ENCODE measurements at regions not wholly inside any gene's neighbourhood (a gene's known extent, or its start where the extent isn't known, plus 50 kb on each side); places are given as distances from the start of the nearest gene placed in this dataset.

DNA sequence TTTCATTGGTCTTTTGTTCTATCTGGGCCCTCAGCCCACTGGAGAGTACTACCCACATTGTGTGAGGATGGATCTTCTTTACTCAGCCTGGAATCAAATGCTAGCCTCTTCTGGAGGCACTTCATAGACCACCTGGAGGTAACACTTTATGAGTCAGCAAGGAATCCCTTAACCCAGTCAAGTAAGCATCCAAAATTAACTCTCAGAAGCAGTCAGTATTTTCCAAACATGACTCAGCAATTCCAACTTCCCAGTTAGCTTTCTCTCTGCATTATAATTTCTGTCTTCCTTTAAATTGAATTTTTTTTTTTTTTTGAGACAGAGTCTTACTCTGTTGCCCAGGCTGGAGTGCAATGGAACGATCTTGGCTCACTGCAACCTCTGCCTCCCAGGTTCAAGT lies 142.7 kb downstream of the ACKR3 start:
- Histone ChIP-seq H3K4me1 (ENCODE audit: control insufficient read depth, low read depth, low read length) (peaks cover 4% of the 10 kb centered on the region), H3K27ac (ENCODE audit: low read length) (no peak overlapping the region), H3K36me3 (ENCODE audit: control insufficient read depth, low read depth, low read length) (no peaks in the 10 kb centered on the region), H3K4me3 (ENCODE audit: low read length) (no peak overlapping the region), H3K27me3 (ENCODE audit: control insufficient read depth, insufficient read depth, low read length) (no peaks in the 10 kb centered on the region), H3K9ac (ENCODE audit: low read length) (no peak overlapping the region), H3K9me3 (ENCODE audit: control insufficient read depth, low read depth, low read length) (no peaks in the 10 kb centered on the region)

DNA sequence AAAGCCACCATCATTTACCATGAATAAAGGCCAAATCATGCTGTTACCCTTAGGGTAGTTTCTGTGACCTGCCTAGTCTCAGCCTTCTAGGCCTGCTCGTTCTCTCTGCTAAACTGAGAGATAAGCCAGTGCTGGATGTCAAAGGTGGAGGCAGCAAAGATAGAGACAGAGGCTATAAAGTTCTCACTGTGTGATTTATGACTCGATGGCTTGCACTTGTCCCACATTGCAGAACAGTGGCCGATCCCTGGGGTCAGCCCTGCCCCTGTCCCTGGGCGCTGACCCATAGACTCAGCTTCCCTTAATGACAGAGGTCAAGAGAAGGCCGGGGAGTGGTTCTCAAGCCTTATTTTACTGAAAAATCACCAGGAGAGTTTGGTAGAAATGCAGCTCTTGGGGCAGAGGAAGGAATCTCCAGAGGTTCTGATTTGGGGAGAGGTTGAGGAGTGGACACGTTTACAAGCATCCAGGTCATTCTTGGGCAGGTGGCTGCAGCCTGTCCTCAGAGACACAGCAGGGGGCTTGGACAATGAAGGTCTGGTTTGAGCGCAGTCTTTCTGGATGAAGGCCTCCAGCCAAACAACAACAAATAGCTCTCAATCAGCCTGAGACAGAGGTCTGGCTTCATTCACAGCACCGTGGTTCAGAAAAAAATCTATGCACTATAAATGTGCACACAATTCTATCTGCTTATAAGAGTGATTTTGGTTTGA lies 143.5 kb downstream of the ACKR3 start:
- Histone ChIP-seq H3K27me3 (ENCODE audit: control insufficient read depth, insufficient read depth, low read length) (no peaks in the 10 kb centered on the region), H3K9ac (ENCODE audit: low read length) (no peak overlapping the region), H3K27ac (ENCODE audit: low read length) (no peak overlapping the region), H3K36me3 (ENCODE audit: control insufficient read depth, low read depth, low read length) (no peaks in the 10 kb centered on the region), H3K4me3 (ENCODE audit: low read length) (no peak overlapping the region), H3K9me3 (ENCODE audit: control insufficient read depth, low read depth, low read length) (no peaks in the 10 kb centered on the region), H3K4me1 (ENCODE audit: control insufficient read depth, low read depth, low read length) (peaks cover 4% of the 10 kb centered on the region)

DNA sequence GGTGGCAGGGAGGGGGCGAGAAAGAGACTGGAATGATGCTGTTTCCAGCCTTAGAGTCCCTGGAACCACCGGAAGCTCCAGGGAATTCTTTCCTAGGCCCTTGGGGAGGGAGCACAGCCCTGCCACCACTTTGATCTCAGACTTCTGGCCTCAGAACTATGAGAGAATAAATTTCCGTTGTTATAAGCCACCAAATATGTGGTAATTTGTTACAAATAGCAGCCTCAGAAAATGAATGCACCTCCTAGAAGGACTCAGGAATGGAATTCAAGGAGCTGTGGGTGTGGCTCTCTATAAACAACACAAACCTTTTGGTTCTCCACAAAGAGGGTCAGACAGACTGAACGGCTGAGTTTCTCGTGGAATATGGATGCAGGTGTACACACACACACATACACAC lies 144.5 kb downstream of the ACKR3 start:
- H3K9ac ChIP-seq (ENCODE audit: low read length) = no peak overlapping the region
- H3K36me3 ChIP-seq (ENCODE audit: control insufficient read depth, low read depth, low read length) = no peaks in the 10 kb centered on the region

DNA sequence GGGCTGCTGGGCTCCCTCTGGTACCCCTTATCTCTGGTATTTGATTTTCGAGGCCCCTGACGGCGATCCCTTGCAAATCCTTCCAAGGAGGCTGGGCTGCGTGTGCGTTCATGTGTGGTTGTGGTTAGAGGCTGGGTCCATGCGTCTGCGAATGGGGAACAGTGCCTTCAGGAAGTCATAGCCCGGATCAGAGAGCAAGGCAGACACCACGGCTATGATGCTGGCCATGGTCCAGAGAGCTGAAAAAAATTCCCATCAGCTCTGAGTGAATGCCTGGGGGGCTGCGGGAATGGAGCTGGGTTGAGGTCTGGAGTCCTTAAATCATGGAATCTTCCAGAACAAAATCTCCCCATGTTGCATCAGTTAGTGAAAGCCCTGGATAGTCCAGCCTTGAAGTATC lies 145.5 kb downstream of the ACKR3 start:
- H3K4me3 ChIP-seq (ENCODE audit: low read length) = no peak overlapping the region
- H3K9me3 ChIP-seq (ENCODE audit: control insufficient read depth, low read depth, low read length) = no peaks in the 10 kb centered on the region
- peaks cover 4% of the 10 kb centered on the region for H3K4me1 ChIP-seq (ENCODE audit: control insufficient read depth, low read depth, low read length)
- no peaks in the 10 kb centered on the region for H3K27me3 ChIP-seq (ENCODE audit: control insufficient read depth, insufficient read depth, low read length)
- no peak overlapping the region for H3K27ac ChIP-seq (ENCODE audit: low read length)
- no peak overlapping the region for H3K9ac ChIP-seq (ENCODE audit: low read length)
- H3K36me3 ChIP-seq (ENCODE audit: control insufficient read depth, low read depth, low read length) = no peaks in the 10 kb centered on the region

More for the DNA sequence above, 144.5 kb downstream of the ACKR3 start:
- Histone ChIP-seq H3K4me3 (ENCODE audit: low read length) (no peak overlapping the region), H3K27me3 (ENCODE audit: control insufficient read depth, insufficient read depth, low read length) (no peaks in the 10 kb centered on the region), H3K27ac (ENCODE audit: low read length) (no peak overlapping the region), H3K9me3 (ENCODE audit: control insufficient read depth, low read depth, low read length) (no peaks in the 10 kb centered on the region), H3K4me1 (ENCODE audit: control insufficient read depth, low read depth, low read length) (peaks cover 4% of the 10 kb centered on the region)

DNA sequence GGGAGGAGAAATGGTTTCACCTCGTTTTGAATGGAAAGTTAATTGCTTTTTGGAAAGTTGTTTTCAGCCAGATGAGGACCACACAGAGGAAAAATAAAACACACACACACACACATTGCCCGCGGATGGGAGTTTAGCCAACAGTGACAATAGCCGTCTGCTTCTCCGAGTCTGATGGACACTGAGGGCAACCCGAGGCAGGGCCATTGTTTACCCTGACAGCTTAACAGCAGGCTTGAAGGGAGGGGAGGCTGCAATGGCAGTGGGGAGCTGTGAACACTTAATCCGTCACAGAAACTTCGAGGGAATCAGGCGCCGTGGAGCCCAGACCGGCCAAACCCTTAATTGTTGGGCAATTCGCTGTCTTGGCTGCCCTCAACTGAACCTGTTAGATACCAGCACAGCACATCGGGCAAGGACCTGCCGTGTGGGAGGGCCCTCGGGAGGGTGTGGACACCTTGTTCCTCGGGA lies 145.9 kb downstream of the ACKR3 start:
- H3K36me3 ChIP-seq (ENCODE audit: control insufficient read depth, low read depth, low read length) = no peaks in the 10 kb centered on the region
- H3K4me1 ChIP-seq (ENCODE audit: control insufficient read depth, low read depth, low read length) = peaks cover 4% of the 10 kb centered on the region
- no peak overlapping the region for H3K4me3 ChIP-seq (ENCODE audit: low read length)
- H3K9me3 ChIP-seq (ENCODE audit: control insufficient read depth, low read depth, low read length) = no peaks in the 10 kb centered on the region
- H3K27me3 ChIP-seq (ENCODE audit: control insufficient read depth, insufficient read depth, low read length) = no peaks in the 10 kb centered on the region
- H3K9ac ChIP-seq (ENCODE audit: low read length) = no peak overlapping the region
- no peak overlapping the region for H3K27ac ChIP-seq (ENCODE audit: low read length)

DNA sequence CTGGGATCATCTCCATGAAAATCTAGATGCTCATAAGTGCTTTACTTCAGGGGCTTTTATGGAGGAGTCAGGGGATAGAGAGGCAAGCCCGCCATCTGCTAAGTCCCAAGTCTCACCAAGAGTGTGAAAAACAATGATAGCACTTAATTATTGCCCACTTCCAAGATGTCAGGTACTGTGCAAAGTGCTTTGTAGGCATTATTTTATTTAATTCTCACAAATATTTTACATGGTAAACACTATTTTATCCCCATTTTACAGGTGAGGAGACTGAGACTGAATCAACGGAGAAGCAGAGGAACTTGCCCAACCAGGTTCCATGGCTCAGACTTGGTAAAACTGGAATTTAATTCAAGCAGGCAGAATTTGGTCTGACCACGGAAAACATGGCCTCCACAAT lies 147.5 kb downstream of the ACKR3 start:
- H3K27me3 ChIP-seq (ENCODE audit: control insufficient read depth, insufficient read depth, low read length) = no peaks in the 10 kb centered on the region

DNA sequence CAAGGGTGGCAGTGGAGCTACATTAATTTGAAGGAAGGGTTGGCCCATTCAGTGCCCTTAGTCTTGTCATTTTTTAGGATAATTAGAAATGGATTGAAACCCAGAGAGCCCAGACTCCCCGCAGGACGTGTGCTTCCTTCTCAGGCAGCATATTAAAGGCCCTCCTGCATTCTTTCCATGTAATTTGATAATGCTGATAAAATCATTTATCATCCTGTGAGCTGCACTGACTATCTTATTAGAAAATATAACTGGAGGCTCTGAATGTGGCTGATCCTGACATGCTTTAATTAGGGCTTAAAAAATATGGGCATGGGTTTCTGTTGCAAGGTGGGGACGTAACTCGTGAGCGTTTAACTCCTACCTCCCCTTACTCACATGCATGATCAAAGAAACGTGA lies 148.1 kb downstream of the ACKR3 start:
- H3K4me1 ChIP-seq (ENCODE audit: control insufficient read depth, low read depth, low read length) = peaks cover 4% of the 10 kb centered on the region
- H3K4me3 ChIP-seq (ENCODE audit: low read length) = no peak overlapping the region
- H3K27me3 ChIP-seq (ENCODE audit: control insufficient read depth, insufficient read depth, low read length) = no peaks in the 10 kb centered on the region
- no peak overlapping the region for H3K9ac ChIP-seq (ENCODE audit: low read length)
- no peaks in the 10 kb centered on the region for H3K9me3 ChIP-seq (ENCODE audit: control insufficient read depth, low read depth, low read length)
- H3K36me3 ChIP-seq (ENCODE audit: control insufficient read depth, low read depth, low read length) = no peaks in the 10 kb centered on the region
- no peak overlapping the region for H3K27ac ChIP-seq (ENCODE audit: low read length)

More for the DNA sequence above, 147.5 kb downstream of the ACKR3 start:
- Histone ChIP-seq H3K27ac (ENCODE audit: low read length) (no peak overlapping the region), H3K4me1 (ENCODE audit: control insufficient read depth, low read depth, low read length) (peaks cover 4% of the 10 kb centered on the region), H3K9me3 (ENCODE audit: control insufficient read depth, low read depth, low read length) (no peaks in the 10 kb centered on the region), H3K4me3 (ENCODE audit: low read length) (no peak overlapping the region), H3K9ac (ENCODE audit: low read length) (no peak overlapping the region), H3K36me3 (ENCODE audit: control insufficient read depth, low read depth, low read length) (no peaks in the 10 kb centered on the region)

DNA sequence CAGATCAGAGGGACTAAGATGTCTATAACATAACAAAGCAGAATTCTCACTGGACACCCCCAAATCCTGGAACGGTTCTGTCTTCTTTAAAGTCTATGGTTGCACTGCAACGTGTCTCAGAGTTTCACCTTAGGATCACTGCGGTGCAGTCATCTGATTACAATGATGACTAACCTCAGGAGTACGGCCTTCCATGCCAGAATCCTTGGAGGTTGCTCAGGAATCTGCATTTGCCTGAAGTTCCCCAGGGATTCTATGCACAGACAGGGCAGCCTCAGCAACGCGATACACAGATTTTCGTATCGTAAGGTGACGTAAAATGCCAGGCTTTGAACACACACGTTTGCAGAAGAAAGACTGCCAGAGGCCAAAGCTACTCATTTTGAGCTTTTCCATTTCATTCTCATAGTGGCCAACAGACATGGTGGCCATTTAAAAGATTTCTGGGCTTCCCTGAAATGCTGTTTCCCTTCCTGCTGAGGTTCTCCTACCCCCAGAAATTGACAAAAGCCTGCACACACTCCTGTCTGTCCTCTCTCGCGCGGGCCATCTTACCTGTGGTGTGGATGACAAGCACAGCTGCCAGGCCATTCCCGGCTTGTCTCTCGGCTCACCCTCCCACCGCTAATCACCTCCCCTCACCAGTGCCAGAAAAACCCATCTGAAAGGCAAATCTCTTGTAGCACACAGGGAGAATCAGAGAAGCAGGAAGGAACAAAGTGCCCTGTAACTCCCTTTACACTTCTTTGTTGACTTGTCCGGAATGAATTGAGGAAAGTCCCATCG lies 148.8 kb downstream of the ACKR3 start:
- no peaks in the 10 kb centered on the region for H3K27me3 ChIP-seq (ENCODE audit: control insufficient read depth, insufficient read depth, low read length)
- H3K36me3 ChIP-seq (ENCODE audit: control insufficient read depth, low read depth, low read length) = no peaks in the 10 kb centered on the region
- H3K27ac ChIP-seq (ENCODE audit: low read length) = no peak overlapping the region
- H3K9ac ChIP-seq (ENCODE audit: low read length) = no peak overlapping the region
- peaks cover 4% of the 10 kb centered on the region for H3K4me1 ChIP-seq (ENCODE audit: control insufficient read depth, low read depth, low read length)
- H3K4me3 ChIP-seq (ENCODE audit: low read length) = no peak overlapping the region
- no peaks in the 10 kb centered on the region for H3K9me3 ChIP-seq (ENCODE audit: control insufficient read depth, low read depth, low read length)

DNA sequence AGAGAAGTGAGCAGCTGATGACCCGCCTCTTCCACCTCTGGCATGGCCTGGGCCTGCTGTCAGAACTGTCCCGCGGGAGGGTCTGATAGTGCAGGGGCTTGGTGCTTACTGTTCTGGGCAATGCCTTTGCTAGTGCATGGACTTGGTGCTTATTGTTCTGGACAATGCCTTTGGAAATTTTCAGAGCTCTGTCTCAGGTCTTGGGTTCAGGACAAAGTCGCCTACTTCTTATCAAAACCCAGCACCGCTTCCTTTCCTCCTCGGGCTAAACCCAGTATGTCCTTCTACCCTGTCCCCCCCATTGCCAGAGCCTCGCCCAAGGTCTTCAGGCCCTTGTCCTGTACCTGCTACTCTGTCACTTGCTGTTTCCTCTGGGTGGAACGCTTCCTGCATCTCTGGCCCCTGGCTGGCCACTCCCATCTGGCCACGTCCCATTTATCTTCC lies 149.6 kb downstream of the ACKR3 start:
- H3K9ac ChIP-seq (ENCODE audit: low read length) = no peak overlapping the region
- no peaks in the 10 kb centered on the region for H3K27me3 ChIP-seq (ENCODE audit: control insufficient read depth, insufficient read depth, low read length)
- peaks cover 4% of the 10 kb centered on the region for H3K4me1 ChIP-seq (ENCODE audit: control insufficient read depth, low read depth, low read length)
- H3K27ac ChIP-seq (ENCODE audit: low read length) = no peak overlapping the region
- no peak overlapping the region for H3K4me3 ChIP-seq (ENCODE audit: low read length)
- no peaks in the 10 kb centered on the region for H3K9me3 ChIP-seq (ENCODE audit: control insufficient read depth, low read depth, low read length)
- H3K36me3 ChIP-seq (ENCODE audit: control insufficient read depth, low read depth, low read length) = no peaks in the 10 kb centered on the region

DNA sequence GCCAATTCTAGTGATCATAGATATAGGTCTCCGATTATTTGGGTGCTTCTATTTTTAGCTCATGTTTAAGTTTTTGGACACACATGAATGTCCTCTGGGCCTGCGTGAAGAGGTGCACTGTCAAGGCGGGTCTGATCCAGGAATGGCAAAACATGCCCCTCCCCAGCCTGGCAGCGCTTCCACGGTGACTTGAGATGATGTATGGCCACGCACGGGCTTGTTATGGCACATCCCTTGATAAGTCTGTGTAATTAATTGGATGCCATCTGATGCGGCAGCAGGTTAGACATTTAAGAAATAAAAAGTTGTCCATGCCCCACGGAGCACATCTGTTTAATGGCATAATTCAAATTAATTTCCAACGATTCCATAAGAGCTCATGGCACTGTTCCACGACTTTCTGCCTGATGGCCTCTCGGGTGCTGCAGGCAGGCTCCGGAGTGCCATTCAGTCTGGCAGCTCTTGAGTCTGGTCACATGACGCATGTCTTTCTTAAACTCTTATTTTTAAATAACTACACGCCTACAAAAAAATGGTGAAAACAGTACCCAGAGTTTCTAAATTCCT lies 151.4 kb downstream of the ACKR3 start:
- H3K4me1 ChIP-seq (ENCODE audit: control insufficient read depth, low read depth, low read length) = no peaks in the 10 kb centered on the region
- H3K27ac ChIP-seq (ENCODE audit: low read length) = no peak overlapping the region
- no peaks in the 10 kb centered on the region for H3K27me3 ChIP-seq (ENCODE audit: control insufficient read depth, insufficient read depth, low read length)
- H3K9me3 ChIP-seq (ENCODE audit: control insufficient read depth, low read depth, low read length) = no peaks in the 10 kb centered on the region
- H3K9ac ChIP-seq (ENCODE audit: low read length) = no peak overlapping the region
- H3K36me3 ChIP-seq (ENCODE audit: control insufficient read depth, low read depth, low read length) = no peaks in the 10 kb centered on the region
- no peak overlapping the region for H3K4me3 ChIP-seq (ENCODE audit: low read length)

DNA sequence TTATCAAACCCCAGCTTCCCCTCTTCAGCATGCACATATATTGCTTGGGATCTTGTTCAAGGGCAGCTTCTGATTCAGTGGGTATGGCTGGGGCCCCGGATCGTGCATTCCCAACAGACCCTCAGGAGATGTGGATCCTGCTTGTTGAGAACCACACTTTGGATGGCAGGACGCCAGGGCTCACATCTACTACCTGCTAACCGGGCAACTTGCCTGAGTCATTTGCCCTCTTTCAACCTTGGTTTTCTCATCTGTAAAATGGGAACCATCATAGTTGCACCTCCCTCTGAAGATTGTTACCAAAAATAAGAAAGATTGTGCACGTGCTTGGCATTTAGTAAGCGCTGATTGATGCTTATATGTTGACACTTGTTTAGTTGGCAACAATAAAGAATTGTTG lies 154.6 kb downstream of the ACKR3 start:
- Histone ChIP-seq H3K9ac (ENCODE audit: low read length) (no peak overlapping the region), H3K4me1 (ENCODE audit: control insufficient read depth, low read depth, low read length) (no peaks in the 10 kb centered on the region), H3K27me3 (ENCODE audit: control insufficient read depth, insufficient read depth, low read length) (no peaks in the 10 kb centered on the region), H3K27ac (ENCODE audit: low read length) (no peak overlapping the region), H3K36me3 (ENCODE audit: control insufficient read depth, low read depth, low read length) (no peaks in the 10 kb centered on the region), H3K4me3 (ENCODE audit: low read length) (no peak overlapping the region), H3K9me3 (ENCODE audit: control insufficient read depth, low read depth, low read length) (no peaks in the 10 kb centered on the region)
